Fibroblast of villous mesenchyme (primary cell): ENCODE measurements at regions not wholly inside any gene's neighbourhood (a gene's known extent, or its start where the extent isn't known, plus 50 kb on each side); places are given as distances from the start of the nearest gene placed in this dataset.

Source experiments
- DNase-seq: peaks from one replicate; pipeline ENCODE4 v3.0.0-alpha.2; 2010; ENCODE audit warnings: low read depth
- H3K4me3 ChIP-seq: 2 replicates; pipeline ENCODE4 v1.5.1; 2011; ENCODE audit warnings: low read depth, mild to moderate bottlenecking, low read length
- TF ChIP-seq, protein P1 (sequence below): IDR thresholded peaks from 2 replicates; pipeline ENCODE4 v1.5.1; 2012; ENCODE audit warnings: low read depth, mild to moderate bottlenecking, low read length; ENCODE audit not compliant: insufficient read depth

DNA sequence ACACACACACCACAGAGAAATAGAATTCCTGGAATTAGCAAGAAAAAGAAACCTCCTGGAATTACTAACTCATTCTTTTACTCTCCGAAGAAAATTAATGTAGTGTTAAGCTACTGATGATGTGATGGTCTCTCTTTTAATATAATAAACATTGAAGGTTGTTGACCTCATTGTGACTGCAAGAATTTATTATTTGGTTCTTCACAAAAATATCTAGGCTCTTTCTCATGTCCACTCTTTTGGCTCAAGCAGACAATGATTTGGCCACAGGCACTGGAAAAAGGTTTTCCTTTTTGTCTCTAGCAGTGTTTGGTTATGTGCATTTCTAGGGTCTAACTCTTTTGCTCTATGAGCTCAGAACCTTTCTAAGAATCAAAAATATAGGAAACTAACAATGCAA is 811.9 kb downstream of the TENT5A start:
- peak; percentile 22 for DNase-seq
- TF ChIP-seq, protein P1, sequence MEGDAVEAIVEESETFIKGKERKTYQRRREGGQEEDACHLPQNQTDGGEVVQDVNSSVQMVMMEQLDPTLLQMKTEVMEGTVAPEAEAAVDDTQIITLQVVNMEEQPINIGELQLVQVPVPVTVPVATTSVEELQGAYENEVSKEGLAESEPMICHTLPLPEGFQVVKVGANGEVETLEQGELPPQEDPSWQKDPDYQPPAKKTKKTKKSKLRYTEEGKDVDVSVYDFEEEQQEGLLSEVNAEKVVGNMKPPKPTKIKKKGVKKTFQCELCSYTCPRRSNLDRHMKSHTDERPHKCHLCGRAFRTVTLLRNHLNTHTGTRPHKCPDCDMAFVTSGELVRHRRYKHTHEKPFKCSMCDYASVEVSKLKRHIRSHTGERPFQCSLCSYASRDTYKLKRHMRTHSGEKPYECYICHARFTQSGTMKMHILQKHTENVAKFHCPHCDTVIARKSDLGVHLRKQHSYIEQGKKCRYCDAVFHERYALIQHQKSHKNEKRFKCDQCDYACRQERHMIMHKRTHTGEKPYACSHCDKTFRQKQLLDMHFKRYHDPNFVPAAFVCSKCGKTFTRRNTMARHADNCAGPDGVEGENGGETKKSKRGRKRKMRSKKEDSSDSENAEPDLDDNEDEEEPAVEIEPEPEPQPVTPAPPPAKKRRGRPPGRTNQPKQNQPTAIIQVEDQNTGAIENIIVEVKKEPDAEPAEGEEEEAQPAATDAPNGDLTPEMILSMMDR = no peak

DNA sequence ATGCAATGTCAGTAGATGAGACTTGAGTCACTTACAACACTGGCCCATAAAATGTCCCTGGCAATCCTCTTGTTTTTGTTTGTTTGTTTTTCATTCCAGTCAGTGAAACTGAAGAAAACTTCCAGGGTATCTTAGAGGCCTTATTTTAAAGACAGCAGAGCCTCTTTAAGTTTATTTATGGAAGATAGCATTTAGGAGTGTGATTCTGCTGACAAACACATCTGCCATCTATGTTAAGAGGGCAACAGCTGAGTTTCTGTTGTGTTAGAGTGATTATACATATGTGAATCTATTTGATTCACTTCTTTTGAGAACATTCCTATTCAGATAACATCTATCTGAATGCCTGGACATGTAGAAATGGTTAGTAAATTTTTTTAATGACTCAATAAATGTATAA is 812.6 kb downstream of the TENT5A start:
- no peak overlapping the region for H3K4me3 ChIP-seq
- peak; percentile 58 for DNase-seq
- TF ChIP-seq, protein P1 = no peak

More for the DNA sequence above, 811.9 kb downstream of the TENT5A start:
- no peak overlapping the region for H3K4me3 ChIP-seq

DNA sequence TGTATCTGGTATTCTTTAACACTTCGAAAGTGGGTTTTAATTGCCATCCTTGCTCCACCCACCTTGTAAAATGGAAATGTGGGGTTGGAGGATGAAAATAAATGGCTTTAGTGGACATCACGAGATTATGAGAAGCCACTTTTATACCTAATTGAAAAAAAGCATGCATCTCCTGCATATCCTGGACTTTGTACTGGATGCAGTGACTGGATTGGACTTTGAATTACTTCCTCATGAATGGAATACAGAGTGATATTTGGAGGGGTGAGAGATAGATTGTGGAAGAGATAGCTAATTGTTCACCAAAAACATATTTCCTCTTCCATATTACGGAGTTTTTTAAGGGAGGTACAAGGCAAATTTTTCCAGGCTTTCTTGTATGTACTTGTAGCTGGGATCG is 813.0 kb downstream of the TENT5A start:
- TF ChIP-seq, protein P1 = no peak
- no peak overlapping the region for H3K4me3 ChIP-seq
- no peak for DNase-seq

DNA sequence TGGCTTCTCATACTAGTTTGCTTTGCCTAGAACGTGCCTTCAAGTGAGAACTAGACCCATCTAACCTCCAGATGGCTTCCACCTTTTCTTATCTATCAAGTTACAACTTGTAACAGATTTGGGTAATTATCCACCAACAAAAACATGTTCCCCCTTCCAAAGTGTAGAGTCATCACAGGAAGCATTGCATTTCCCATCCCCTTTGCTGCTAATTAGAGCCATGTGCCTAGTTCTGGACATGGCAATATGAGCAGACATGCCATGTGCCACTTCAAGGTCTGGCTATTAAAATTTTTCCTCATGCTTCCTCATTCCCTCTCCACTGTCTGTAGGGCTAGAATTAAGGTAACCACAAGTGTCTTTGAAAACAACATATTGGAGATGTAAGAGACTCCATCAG is 814.4 kb downstream of the TENT5A start:
- TF ChIP-seq, protein P1 = no peak
- DNase-seq = no peak
- H3K4me3 ChIP-seq = no peak overlapping the region

DNA sequence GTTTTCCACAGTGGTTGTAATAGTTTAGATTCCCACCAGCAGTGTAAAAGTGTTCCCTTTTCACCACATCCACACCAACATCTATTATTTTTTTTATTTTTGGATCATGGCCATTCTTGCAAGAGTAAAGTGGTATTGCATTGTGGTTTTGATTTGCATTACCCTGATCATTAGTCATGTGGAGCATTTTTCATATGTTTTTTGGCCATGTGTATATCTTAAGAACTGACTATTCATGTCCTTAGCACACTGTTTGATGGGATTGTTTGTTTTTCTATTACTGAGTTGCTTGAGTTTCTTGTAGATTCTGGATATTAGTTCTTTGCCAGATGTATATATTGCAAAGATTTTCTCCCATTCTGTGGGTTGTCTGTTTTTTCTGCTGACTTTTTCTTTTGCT is 820.1 kb downstream of the TENT5A start:
- H3K4me3 ChIP-seq = no peak overlapping the region
- TF ChIP-seq, protein P1 = no peak
- DNase-seq = no peak

DNA sequence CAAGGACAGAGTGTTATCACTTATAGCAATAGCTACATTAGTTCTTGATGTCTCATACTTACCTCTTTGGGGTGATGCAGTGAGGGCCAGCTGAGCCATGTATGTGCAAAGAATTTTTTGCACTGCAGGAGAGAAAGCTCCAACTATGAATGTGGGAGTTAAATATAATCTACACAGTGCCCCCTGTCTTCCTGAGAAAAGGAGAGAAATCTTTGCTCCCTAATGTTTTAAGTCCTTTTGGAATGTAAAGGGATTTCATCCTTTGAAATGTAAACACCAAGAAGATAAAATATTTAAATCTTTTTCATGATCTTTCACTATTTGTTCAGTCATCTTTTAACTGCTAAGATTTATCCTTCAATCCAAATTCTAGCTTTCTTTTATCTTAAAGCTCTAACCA is 822.1 kb downstream of the TENT5A start:
- no peak for DNase-seq
- H3K4me3 ChIP-seq = no peak overlapping the region
- TF ChIP-seq, protein P1 = no peak

DNA sequence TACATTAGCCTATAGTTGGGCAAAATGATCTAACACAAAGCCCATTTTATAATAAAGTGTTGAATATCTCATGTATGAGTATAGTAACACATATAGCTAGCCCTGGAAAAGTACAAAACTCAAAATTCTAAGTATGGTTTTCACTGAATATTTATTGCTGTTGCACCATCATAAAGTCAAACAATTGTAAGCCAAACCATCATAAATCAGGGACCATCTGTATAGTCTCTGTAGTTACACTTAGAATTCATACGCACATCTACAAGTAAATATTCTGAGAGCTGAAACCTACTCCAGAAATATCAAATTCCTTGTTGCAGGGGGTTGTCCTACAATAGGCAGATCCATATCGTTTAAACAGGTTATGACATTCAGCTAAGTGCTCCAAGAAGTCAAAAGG is 817.3 kb downstream of the BCKDHB start:
- TF ChIP-seq, protein P1 = no peak
- H3K4me3 ChIP-seq = no peak overlapping the region
- DNase-seq = peak; percentile 44
